ENCODE measurements at regions not wholly inside any gene's neighbourhood (a gene's known extent, or its start where the extent isn't known, plus 50 kb on each side); places are given as distances from the start of the nearest gene placed in this dataset.

DNA sequence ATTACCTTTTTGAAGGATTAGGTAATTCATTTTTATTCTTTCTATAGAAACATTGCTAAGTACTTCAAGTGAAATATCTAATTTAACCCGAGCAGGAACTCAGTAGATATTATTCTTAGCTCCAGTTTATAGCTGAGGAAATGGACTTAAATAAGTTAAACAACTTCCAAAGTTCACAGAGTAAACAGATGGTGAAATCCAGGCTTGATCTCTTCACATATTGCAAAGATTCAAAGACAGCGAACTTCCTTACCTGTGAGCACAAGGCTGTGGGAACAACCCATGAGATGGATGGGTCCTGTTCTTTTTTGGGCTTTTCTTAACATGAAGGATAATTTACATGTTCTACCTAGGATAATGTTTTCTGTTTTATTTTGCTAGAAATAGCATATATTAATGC, 439.0 kb downstream of the IRS1 start (continued):
- TF ChIP-seq POLR2AphosphoS5 (IDR thresholded peaks at IDR 0.05; ENCODE audit: low read depth) = no peak
- no peak for TF ChIP-seq CREB1 (CRISPR knock-in tag; IDR thresholded peaks at IDR 0.05; ENCODE audit: low read depth)
- TF ChIP-seq, protein P1, sequence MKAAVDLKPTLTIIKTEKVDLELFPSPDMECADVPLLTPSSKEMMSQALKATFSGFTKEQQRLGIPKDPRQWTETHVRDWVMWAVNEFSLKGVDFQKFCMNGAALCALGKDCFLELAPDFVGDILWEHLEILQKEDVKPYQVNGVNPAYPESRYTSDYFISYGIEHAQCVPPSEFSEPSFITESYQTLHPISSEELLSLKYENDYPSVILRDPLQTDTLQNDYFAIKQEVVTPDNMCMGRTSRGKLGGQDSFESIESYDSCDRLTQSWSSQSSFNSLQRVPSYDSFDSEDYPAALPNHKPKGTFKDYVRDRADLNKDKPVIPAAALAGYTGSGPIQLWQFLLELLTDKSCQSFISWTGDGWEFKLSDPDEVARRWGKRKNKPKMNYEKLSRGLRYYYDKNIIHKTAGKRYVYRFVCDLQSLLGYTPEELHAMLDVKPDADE (IDR thresholded peaks at IDR 0.05) = no peak
- TF ChIP-seq CTCF (conservative IDR thresholded peaks at IDR 0.05; ENCODE audit: low read depth in 2 of 2) = no peak
- TF ChIP-seq EZH2 (IDR thresholded peaks at IDR 0.05; ENCODE audit: low read depth, unreplicated experiment) = no peak
- no peak for TF ChIP-seq EZH2phosphoT487 (IDR thresholded peaks at IDR 0.05; ENCODE audit: unreplicated experiment)
- no peak for TF ChIP-seq JUNB (IDR thresholded peaks at IDR 0.05; ENCODE audit: unreplicated experiment)

- ATAC-seq (no peak), DNase-seq (ENCODE audit: low spot score) (no peak)
- Histone ChIP-seq H3K36me3 (ENCODE audit: insufficient read depth) (no peaks in the 10 kb centered on the region), H3K27me3 (ENCODE audit: insufficient read depth) (no peaks in the 10 kb centered on the region), H2AFZ (no peak overlapping the region), H3K9me2 (ENCODE audit: insufficient read depth) (no peaks in the 10 kb centered on the region), H3K27ac (ENCODE audit: low read depth) (no peak overlapping the region), H3K4me2 (no peak overlapping the region), H3K4me3 (no peak overlapping the region), H3K4me1 (ENCODE audit: insufficient read depth) (no peaks in the 10 kb centered on the region), H4K20me1 (replicated peaks; ENCODE audit: insufficient read depth) (no peaks in the 10 kb centered on the region), H3K79me2 (replicated peaks; ENCODE audit: insufficient read depth) (no peaks in the 10 kb centered on the region), H3F3A (replicated peaks; ENCODE audit: low read depth) (no peaks in the 10 kb centered on the region)
- Mint-ChIP-seq H3K27ac (no peak overlapping the region), H3K36me3 (ENCODE audit: low read depth) (no peaks in the 10 kb centered on the region), H3K4me3 (no peak overlapping the region), H3K9me3 (no peaks in the 10 kb centered on the region; the same call in 2 of the 3 replicates), H3K4me1 (peaks cover 4% of the 10 kb centered on the region; the same call in 2 of the 3 replicates), H3K27me3 (ENCODE audit: insufficient read depth, low read depth, poor library complexity) (peaks cover 1% of the 10 kb centered on the region)
- TF ChIP-seq EZH2phosphoT487 (IDR thresholded peaks at IDR 0.05; ENCODE audit: unreplicated experiment) (no peak), CTCF (conservative IDR thresholded peaks at IDR 0.05; ENCODE audit: low read depth in 2 of 2) (no peak), JUNB (IDR thresholded peaks at IDR 0.05; ENCODE audit: unreplicated experiment) (no peak), CREB1 (CRISPR knock-in tag; IDR thresholded peaks at IDR 0.05; ENCODE audit: low read depth) (no peak), POLR2AphosphoS5 (IDR thresholded peaks at IDR 0.05; ENCODE audit: low read depth) (no peak), ZNF114 (CRISPR knock-in tag; IDR thresholded peaks at IDR 0.05) (no peak), EZH2 (IDR thresholded peaks at IDR 0.05; ENCODE audit: low read depth, unreplicated experiment) (no peak), STAT1 (IDR thresholded peaks at IDR 0.05; ENCODE audit: unreplicated experiment) (no peak), REST (IDR thresholded peaks at IDR 0.05; ENCODE audit: unreplicated experiment) (no peak), NANOG (IDR thresholded peaks at IDR 0.05; ENCODE audit: borderline replicate concordance) (no peak)
Measured at GRCh38 chr2:226358688-226359087, 440.9 kb downstream of the IRS1 start.
